ENCODE measurements at regions not wholly inside any gene's neighbourhood (a gene's known extent, or its start where the extent isn't known, plus 50 kb on each side); places are given as distances from the start of the nearest gene placed in this dataset.
"Not testable (repeated sequence)": the region's sequence is repeated elsewhere in the genome, so short reads cannot be mapped to it uniquely, and the experiment has no call there.

GRCh38 chr2:83364264-83364663, 1094.8 kb downstream of the SUCLG1 start:
- no peak overlapping the region for H3K4me2 ChIP-seq (ENCODE audit: low read depth, low read length, poor library complexity, severe bottlenecking)
- H3K9me3 ChIP-seq (ENCODE audit: insufficient read depth, low read depth, low read length): no peaks in the 10 kb centered on the region
- TF ChIP-seq EZH2phosphoT487 (IDR thresholded peaks at IDR 0.05; ENCODE audit: borderline replicate concordance) (no peak), CTCF (conservative IDR thresholded peaks at IDR 0.05; ENCODE audit: low read length) (no peak)
- H3K9me2 ChIP-seq (replicated peaks; ENCODE audit: low read depth, low read length): no peaks in the 10 kb centered on the region
- H3K9ac ChIP-seq (ENCODE audit: low read depth, low read length, poor library complexity, severe bottlenecking): no peak overlapping the region
- no peaks in the 10 kb centered on the region for H3K4me1 ChIP-seq (ENCODE audit: insufficient read depth, low read length, poor library complexity, severe bottlenecking)
- H2AFZ ChIP-seq (ENCODE audit: low read length): no peak overlapping the region
- H4K20me1 ChIP-seq (ENCODE audit: insufficient read depth, low read length, poor library complexity, severe bottlenecking): no peaks in the 10 kb centered on the region
- no peaks in the 10 kb centered on the region for H3K27me3 ChIP-seq (ENCODE audit: insufficient read depth, low read length, poor library complexity, severe bottlenecking)
- no peaks in the 10 kb centered on the region for H3K36me3 ChIP-seq (ENCODE audit: insufficient read depth, low read length)
- no peaks in the 10 kb centered on the region for H3F3A ChIP-seq (ENCODE audit: low read depth)
- H3K4me3 ChIP-seq (ENCODE audit: low read length, poor library complexity, severe bottlenecking): no peak overlapping the region
- H3K79me2 ChIP-seq (ENCODE audit: insufficient read depth, low read length): no peaks in the 10 kb centered on the region

- not testable (repeated sequence) for H3K79me2 ChIP-seq (ENCODE audit: insufficient read depth, low read length); H4K20me1 ChIP-seq (ENCODE audit: insufficient read depth, low read length, poor library complexity, severe bottlenecking); H3K9me2 ChIP-seq (replicated peaks; ENCODE audit: low read depth, low read length); H3K36me3 ChIP-seq (ENCODE audit: insufficient read depth, low read length); H3K4me3 ChIP-seq (ENCODE audit: low read length, poor library complexity, severe bottlenecking); H3K4me2 ChIP-seq (ENCODE audit: low read depth, low read length, poor library complexity, severe bottlenecking); H3K9ac ChIP-seq (ENCODE audit: low read depth, low read length, poor library complexity, severe bottlenecking); H3K4me1 ChIP-seq (ENCODE audit: insufficient read depth, low read length, poor library complexity, severe bottlenecking); H3K27me3 ChIP-seq (ENCODE audit: insufficient read depth, low read length, poor library complexity, severe bottlenecking); H3F3A ChIP-seq (ENCODE audit: low read depth); H3K9me3 ChIP-seq (ENCODE audit: insufficient read depth, low read depth, low read length); H2AFZ ChIP-seq (ENCODE audit: low read length)
Measured at GRCh38 chr2:83363138-83363537, 1095.9 kb downstream of the SUCLG1 start.

- Histone ChIP-seq H3K9me2 (replicated peaks; ENCODE audit: low read depth, low read length) (no peaks in the 10 kb centered on the region), H3K9me3 (ENCODE audit: insufficient read depth, low read depth, low read length) (no peaks in the 10 kb centered on the region), H3F3A (ENCODE audit: low read depth) (no peaks in the 10 kb centered on the region), H4K20me1 (ENCODE audit: insufficient read depth, low read length, poor library complexity, severe bottlenecking) (no peaks in the 10 kb centered on the region), H3K79me2 (ENCODE audit: insufficient read depth, low read length) (no peaks in the 10 kb centered on the region), H2AFZ (ENCODE audit: low read length) (no peak overlapping the region), H3K4me3 (ENCODE audit: low read length, poor library complexity, severe bottlenecking) (no peak overlapping the region), H3K9ac (ENCODE audit: low read depth, low read length, poor library complexity, severe bottlenecking) (no peak overlapping the region), H3K4me2 (ENCODE audit: low read depth, low read length, poor library complexity, severe bottlenecking) (no peak overlapping the region), H3K36me3 (ENCODE audit: insufficient read depth, low read length) (no peaks in the 10 kb centered on the region), H3K27me3 (ENCODE audit: insufficient read depth, low read length, poor library complexity, severe bottlenecking) (no peaks in the 10 kb centered on the region), H3K4me1 (ENCODE audit: insufficient read depth, low read length, poor library complexity, severe bottlenecking) (no peaks in the 10 kb centered on the region)
- no peak for TF ChIP-seq EZH2phosphoT487 (IDR thresholded peaks at IDR 0.05; ENCODE audit: borderline replicate concordance)
- TF ChIP-seq CTCF (conservative IDR thresholded peaks at IDR 0.05; ENCODE audit: low read length): no peak
Measured at GRCh38 chr2:83359336-83359735, 1099.7 kb downstream of the SUCLG1 start.

GRCh38 chr2:83342860-83343329, 1116.2 kb downstream of the SUCLG1 start:
- no peaks in the 10 kb centered on the region for H3K36me3 ChIP-seq (ENCODE audit: insufficient read depth, low read length)
- no peaks in the 10 kb centered on the region for H3K27me3 ChIP-seq (ENCODE audit: insufficient read depth, low read length, poor library complexity, severe bottlenecking)
- H2AFZ ChIP-seq (ENCODE audit: low read length): no peak overlapping the region
- H3K9me3 ChIP-seq (ENCODE audit: insufficient read depth, low read depth, low read length): no peaks in the 10 kb centered on the region
- no peaks in the 10 kb centered on the region for H3K9me2 ChIP-seq (replicated peaks; ENCODE audit: low read depth, low read length)
- H3K9ac ChIP-seq (ENCODE audit: low read depth, low read length, poor library complexity, severe bottlenecking): no peak overlapping the region
- H3K4me3 ChIP-seq (ENCODE audit: low read length, poor library complexity, severe bottlenecking): no peak overlapping the region
- H3K4me1 ChIP-seq (ENCODE audit: insufficient read depth, low read length, poor library complexity, severe bottlenecking): no peaks in the 10 kb centered on the region
- TF ChIP-seq CTCF (conservative IDR thresholded peaks at IDR 0.05; ENCODE audit: low read length) (no peak), EZH2phosphoT487 (IDR thresholded peaks at IDR 0.05; ENCODE audit: borderline replicate concordance) (no peak)
- no peak overlapping the region for H3K4me2 ChIP-seq (ENCODE audit: low read depth, low read length, poor library complexity, severe bottlenecking)
- H3F3A ChIP-seq (ENCODE audit: low read depth): no peaks in the 10 kb centered on the region
- no peaks in the 10 kb centered on the region for H3K79me2 ChIP-seq (ENCODE audit: insufficient read depth, low read length)
- no peaks in the 10 kb centered on the region for H4K20me1 ChIP-seq (ENCODE audit: insufficient read depth, low read length, poor library complexity, severe bottlenecking)

All from Loucy (cell line).